MG63 (cell line): ENCODE measurements at regions not wholly inside any gene's neighbourhood (a gene's known extent, or its start where the extent isn't known, plus 50 kb on each side); places are given as distances from the start of the nearest gene placed in this dataset.
"Not testable (repeated sequence)": the region's sequence is repeated elsewhere in the genome, so short reads cannot be mapped to it uniquely, and the experiment has no call there.

Experiments used
- DNase-seq: peaks from one replicate; pipeline ENCODE4 v3.0.0-alpha.2; 2020
- H3K27me3 ChIP-seq: fragments of 250-450 bp; sonication (Bioruptor Pico); 2 replicates; pipeline ENCODE4 v1.5.1; 2020; ENCODE audit warnings: mild to moderate bottlenecking, moderate library complexity
- H3K36me3 ChIP-seq: fragments of 250-450 bp; sonication (Bioruptor Pico); 2 replicates; pipeline ENCODE4 v1.5.1; 2020; ENCODE audit warnings: mild to moderate bottlenecking, moderate library complexity
- H3K4me3 ChIP-seq: fragments of 250-450 bp; sonication (Bioruptor Pico); 2 replicates; pipeline ENCODE4 v1.5.1; 2020; ENCODE audit warnings: mild to moderate bottlenecking, moderate library complexity
- H3K9me3 ChIP-seq: fragments of 250-450 bp; sonication (Bioruptor Pico); 2 replicates; pipeline ENCODE4 v1.5.1; 2020; ENCODE audit warnings: mild to moderate bottlenecking, moderate library complexity

GRCh38 chr17:71646890-71647289, 473.9 kb upstream of the SOX9 start:
- H3K4me3 ChIP-seq, H3K36me3 ChIP-seq, DNase-seq, H3K27me3 ChIP-seq, H3K9me3 ChIP-seq: not testable (repeated sequence)

GRCh38 chr17:71648342-71648741, 472.5 kb upstream of the SOX9 start:
- H3K4me3 ChIP-seq, DNase-seq, H3K9me3 ChIP-seq, H3K36me3 ChIP-seq, H3K27me3 ChIP-seq: not testable (repeated sequence)

GRCh38 chr17:71649941-71650350, 470.9 kb upstream of the SOX9 start:
- Histone ChIP-seq H3K36me3 (no peaks in the 10 kb centered on the region), H3K4me3 (no peak overlapping the region), H3K9me3 (peaks cover 3% of the 10 kb centered on the region; the same call in 1 of the 2 replicates), H3K27me3 (0 out of 2 replicates have a peak, but pooled peaks cover 3% of the 10 kb centered on the region)
- DNase-seq = no peak

GRCh38 chr17:71655542-71655941, 465.3 kb upstream of the SOX9 start:
- Histone ChIP-seq H3K9me3 (no peaks in the 10 kb centered on the region), H3K36me3 (no peaks in the 10 kb centered on the region), H3K27me3 (peaks cover 6% of the 10 kb centered on the region; the same call in 1 of the 2 replicates), H3K4me3 (no peak overlapping the region)
- no peak for DNase-seq

- Histone ChIP-seq H3K27me3 (peaks cover 6% of the 10 kb centered on the region; the same call in 1 of the 2 replicates), H3K4me3 (no peak overlapping the region), H3K36me3 (no peaks in the 10 kb centered on the region), H3K9me3 (no peaks in the 10 kb centered on the region)
- DNase-seq = no peak
These were observed 463.6 kb upstream of the SOX9 start for GRCh38 chr17:71656964-71657858.

GRCh38 chr17:71658996-71659395, 461.8 kb upstream of the SOX9 start:
- H3K27me3 ChIP-seq = peaks cover 9% of the 10 kb centered on the region
- H3K4me3 ChIP-seq = no peak overlapping the region
- no peaks in the 10 kb centered on the region for H3K36me3 ChIP-seq
- no peak for DNase-seq
- no peaks in the 10 kb centered on the region for H3K9me3 ChIP-seq

GRCh38 chr17:71664861-71665260, 456.0 kb upstream of the SOX9 start:
- no peaks in the 10 kb centered on the region for H3K36me3 ChIP-seq
- DNase-seq = no peak
- H3K27me3 ChIP-seq = peaks cover 3% of the 10 kb centered on the region; the same call in 1 of the 2 replicates
- H3K9me3 ChIP-seq = no peaks in the 10 kb centered on the region; the same call in 1 of the 2 replicates
- no peak overlapping the region for H3K4me3 ChIP-seq

GRCh38 chr17:71666047-71666446, 454.8 kb upstream of the SOX9 start:
- Histone ChIP-seq H3K9me3 (no peaks in the 10 kb centered on the region; the same call in 1 of the 2 replicates), H3K27me3 (peaks cover 3% of the 10 kb centered on the region; the same call in 1 of the 2 replicates), H3K36me3 (no peaks in the 10 kb centered on the region), H3K4me3 (no peak overlapping the region)
- DNase-seq = no peak

GRCh38 chr17:71667661-71668060, 453.2 kb upstream of the SOX9 start:
- DNase-seq = no peak
- H3K27me3 ChIP-seq = peaks cover 3% of the 10 kb centered on the region; the same call in 1 of the 2 replicates
- H3K4me3 ChIP-seq = no peak overlapping the region
- no peaks in the 10 kb centered on the region for H3K36me3 ChIP-seq
- no peaks in the 10 kb centered on the region; the same call in 1 of the 2 replicates for H3K9me3 ChIP-seq

- H3K4me3 ChIP-seq = no peak overlapping the region
- no peaks in the 10 kb centered on the region for H3K27me3 ChIP-seq
- H3K36me3 ChIP-seq = no peaks in the 10 kb centered on the region
- no peaks in the 10 kb centered on the region; the same call in 1 of the 2 replicates for H3K9me3 ChIP-seq
- DNase-seq = no peak
These were observed 452.0 kb upstream of the SOX9 start for GRCh38 chr17:71668807-71669206.

GRCh38 chr17:71677439-71677838, 443.4 kb upstream of the SOX9 start:
- H3K36me3 ChIP-seq = no peaks in the 10 kb centered on the region
- no peak for DNase-seq

GRCh38 chr17:71679832-71680231, 441.0 kb upstream of the SOX9 start:
- H3K9me3 ChIP-seq = no peaks in the 10 kb centered on the region
- no peaks in the 10 kb centered on the region for H3K36me3 ChIP-seq
- H3K27me3 ChIP-seq = no peaks in the 10 kb centered on the region
- no peak overlapping the region for H3K4me3 ChIP-seq
- DNase-seq = no peak

More at GRCh38 chr17:71677439-71677838, 443.4 kb upstream of the SOX9 start:
- H3K27me3 ChIP-seq = no peaks in the 10 kb centered on the region
- no peak overlapping the region for H3K4me3 ChIP-seq
- H3K9me3 ChIP-seq = no peaks in the 10 kb centered on the region

GRCh38 chr17:71681427-71682173, 439.2 kb upstream of the SOX9 start:
- Histone ChIP-seq H3K4me3 (no peak overlapping the region), H3K36me3 (no peaks in the 10 kb centered on the region), H3K9me3 (no peaks in the 10 kb centered on the region), H3K27me3 (no peaks in the 10 kb centered on the region)
- no peak for DNase-seq

GRCh38 chr17:71682174-71682494, 438.7 kb upstream of the SOX9 start:
- H3K4me3 ChIP-seq = no peak overlapping the region
- H3K27me3 ChIP-seq = no peaks in the 10 kb centered on the region
- DNase-seq = no peak
- H3K36me3 ChIP-seq = no peaks in the 10 kb centered on the region
- no peaks in the 10 kb centered on the region for H3K9me3 ChIP-seq

- Histone ChIP-seq H3K36me3 (no peaks in the 10 kb centered on the region), H3K9me3 (no peaks in the 10 kb centered on the region), H3K27me3 (peaks cover 11% of the 10 kb centered on the region), H3K4me3 (no peak overlapping the region)
- DNase-seq = no peak
These were observed 431.0 kb upstream of the SOX9 start for GRCh38 chr17:71689782-71690181.

- no peak for DNase-seq
- Histone ChIP-seq H3K27me3 (no peaks in the 10 kb centered on the region; the same call in 1 of the 2 replicates), H3K9me3 (no peaks in the 10 kb centered on the region), H3K4me3 (no peak overlapping the region), H3K36me3 (no peaks in the 10 kb centered on the region)
These were observed 420.9 kb upstream of the SOX9 start for GRCh38 chr17:71699907-71700306.

GRCh38 chr17:71703701-71704100, 417.1 kb upstream of the SOX9 start:
- DNase-seq = no peak

More at GRCh38 chr17:71703701-71704100, 417.1 kb upstream of the SOX9 start:
- Histone ChIP-seq H3K9me3 (no peaks in the 10 kb centered on the region), H3K27me3 (no peaks in the 10 kb centered on the region), H3K4me3 (no peak overlapping the region), H3K36me3 (no peaks in the 10 kb centered on the region)
